GM13977 (cell line): ENCODE measurements at regions not wholly inside any gene's neighbourhood (a gene's known extent, or its start where the extent isn't known, plus 50 kb on each side); places are given as distances from the start of the nearest gene placed in this dataset.
"Not testable (repeated sequence)": the region's sequence is repeated elsewhere in the genome, so short reads cannot be mapped to it uniquely, and the experiment has no call there.

Source experiments
- DNase-seq: peaks from one replicate; pipeline ENCODE4 v3.0.0; 2012; ENCODE audit warnings: low spot score
- in situ Hi-C: fragments of 300-500 bp; cut with MboI; formaldehyde crosslinking; loops from one replicate; pipeline ENCODE4 v1.12.0; 2022; ENCODE audit warnings: low sequenced_read_pairs, low pct_unique_long_range_greater_than_20kb, mixed read lengths, inconsistent platforms; ENCODE audit not compliant: unreplicated experiment
- TF ChIP-seq, protein P1 (sequence below): IDR thresholded peaks from 2 replicates; pipeline ENCODE4 v1.5.1; 2012; ENCODE audit warnings: mild to moderate bottlenecking, control low read depth; ENCODE audit not compliant: insufficient read depth; ENCODE audit errors: extremely low read depth, missing control alignments

GRCh38 chr6:68108233-68108835 lies 526.7 kb upstream of the ADGRB3 start:
- DNase-seq, result peak; percentile 7
- TF ChIP-seq, protein P1, sequence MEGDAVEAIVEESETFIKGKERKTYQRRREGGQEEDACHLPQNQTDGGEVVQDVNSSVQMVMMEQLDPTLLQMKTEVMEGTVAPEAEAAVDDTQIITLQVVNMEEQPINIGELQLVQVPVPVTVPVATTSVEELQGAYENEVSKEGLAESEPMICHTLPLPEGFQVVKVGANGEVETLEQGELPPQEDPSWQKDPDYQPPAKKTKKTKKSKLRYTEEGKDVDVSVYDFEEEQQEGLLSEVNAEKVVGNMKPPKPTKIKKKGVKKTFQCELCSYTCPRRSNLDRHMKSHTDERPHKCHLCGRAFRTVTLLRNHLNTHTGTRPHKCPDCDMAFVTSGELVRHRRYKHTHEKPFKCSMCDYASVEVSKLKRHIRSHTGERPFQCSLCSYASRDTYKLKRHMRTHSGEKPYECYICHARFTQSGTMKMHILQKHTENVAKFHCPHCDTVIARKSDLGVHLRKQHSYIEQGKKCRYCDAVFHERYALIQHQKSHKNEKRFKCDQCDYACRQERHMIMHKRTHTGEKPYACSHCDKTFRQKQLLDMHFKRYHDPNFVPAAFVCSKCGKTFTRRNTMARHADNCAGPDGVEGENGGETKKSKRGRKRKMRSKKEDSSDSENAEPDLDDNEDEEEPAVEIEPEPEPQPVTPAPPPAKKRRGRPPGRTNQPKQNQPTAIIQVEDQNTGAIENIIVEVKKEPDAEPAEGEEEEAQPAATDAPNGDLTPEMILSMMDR, result no peak
- in situ Hi-C loops, result no loop called here

DNA sequence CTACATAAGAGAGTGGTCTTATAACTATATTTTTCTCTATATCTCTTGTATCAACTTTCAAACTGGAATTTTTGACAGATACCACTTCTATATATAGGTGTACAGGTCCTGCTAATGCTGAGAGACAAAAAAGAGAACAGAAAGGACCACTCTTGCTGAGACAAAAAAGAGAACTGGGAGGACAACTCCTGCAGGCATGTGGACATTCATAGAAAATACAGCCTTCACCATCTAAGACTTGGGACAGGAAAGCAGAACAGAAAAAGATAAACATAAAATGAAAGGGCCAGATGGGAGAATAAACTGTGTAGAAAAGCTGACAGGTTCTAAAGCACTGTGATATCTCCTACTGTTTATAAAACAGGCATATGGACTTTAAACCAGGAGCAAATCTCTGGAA lies 541.0 kb upstream of the ADGRB3 start:
- TF ChIP-seq, protein P1, result no peak
- in situ Hi-C loops, result no loop called here
- DNase-seq, result no peak

GRCh38 chr6:68087399-68088133 lies 547.5 kb upstream of the ADGRB3 start:
- peak; percentile 12 for DNase-seq
- in situ Hi-C loops, result no loop called here
- TF ChIP-seq, protein P1, result no peak

- TF ChIP-seq, protein P1, result no peak
- in situ Hi-C loops, result no loop called here
- DNase-seq, result no peak
Observed at GRCh38 chr6:68086199-68086598, 548.9 kb upstream of the ADGRB3 start.

DNA sequence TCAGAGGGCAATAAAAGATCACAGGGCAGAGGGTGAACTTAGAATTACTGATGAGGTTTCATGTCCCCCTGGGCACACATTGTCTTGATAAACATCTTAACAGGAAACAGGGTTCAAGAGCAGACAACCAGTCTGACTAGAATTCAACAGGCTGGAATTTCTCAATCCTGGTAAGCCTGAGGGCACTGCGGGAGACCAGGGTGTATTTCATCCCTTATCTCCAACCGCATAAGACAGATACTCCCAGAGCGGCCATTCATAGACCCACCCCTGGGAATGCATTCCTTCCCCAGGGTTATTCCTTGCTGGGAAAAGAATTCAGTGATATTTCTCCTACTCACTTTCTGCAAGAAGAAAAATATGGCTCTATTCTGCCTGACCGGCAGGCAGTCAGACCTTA lies 549.5 kb upstream of the ADGRB3 start:
- DNase-seq, in situ Hi-C loops: not testable (repeated sequence)

GRCh38 chr6:68082086-68082485 lies 553.0 kb upstream of the ADGRB3 start:
- in situ Hi-C loops, result no loop called here
- DNase-seq, result no peak
- TF ChIP-seq, protein P1, result no peak

DNA sequence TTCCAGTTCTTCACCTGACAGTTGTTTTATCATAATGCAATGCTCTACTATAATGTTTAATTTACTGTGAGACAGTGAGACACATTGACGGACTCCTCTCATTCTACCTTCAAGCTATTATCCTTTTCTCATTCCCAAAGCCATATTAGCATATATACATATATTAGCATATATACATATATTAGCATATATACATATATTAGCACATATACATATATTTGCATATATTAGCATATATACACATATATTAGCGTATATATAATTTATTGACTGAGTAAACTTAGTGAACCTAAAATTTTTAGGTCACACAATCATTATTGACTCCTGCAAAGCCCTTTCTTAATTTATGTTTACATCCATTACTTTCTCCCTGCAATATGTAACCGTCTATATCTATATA lies 555.0 kb upstream of the ADGRB3 start:
- in situ Hi-C loops, result no loop called here
- TF ChIP-seq, protein P1, result no peak
- DNase-seq, result no peak
